Activated CD4-positive, alpha-beta T cell treated with anti-CD3 and anti-CD28 coated beads, Interleukin-2, Interleukin-6, amounts not matched to agents 100 ng/mL and 50 ng/mL, durations not matched to agents 16 hours and 8 hours (primary cell): ENCODE measurements at regions not wholly inside any gene's neighbourhood (a gene's known extent, or its start where the extent isn't known, plus 50 kb on each side); places are given as distances from the start of the nearest gene placed in this dataset.

Experiments
- DNase-seq: peaks from one replicate; pipeline ENCODE4 v3.0.0-alpha.2; 2020

GRCh38 chr2:128439791-128440665 lies 121.4 kb upstream of the HS6ST1 start:
- no peak for DNase-seq

- no peak for DNase-seq
Observed at GRCh38 chr2:128440666-128441340, 122.1 kb upstream of the HS6ST1 start.

GRCh38 chr2:128441341-128442052 lies 122.8 kb upstream of the HS6ST1 start:
- no peak for DNase-seq

- DNase-seq: no peak
Observed at GRCh38 chr2:128442053-128442751, 123.5 kb upstream of the HS6ST1 start.

- no peak for DNase-seq
Observed at GRCh38 chr2:128442891-128443302, 124.2 kb upstream of the HS6ST1 start.

GRCh38 chr2:128444121-128444771 lies 125.6 kb upstream of the HS6ST1 start:
- no peak for DNase-seq

- no peak for DNase-seq
Observed at GRCh38 chr2:128444816-128445522, 126.3 kb upstream of the HS6ST1 start.

- no peak for DNase-seq
Observed at GRCh38 chr2:128445523-128445900, 126.8 kb upstream of the HS6ST1 start.

- no peak for DNase-seq
Observed at GRCh38 chr2:128446049-128446873, 127.6 kb upstream of the HS6ST1 start.

GRCh38 chr2:128446874-128447537 lies 128.3 kb upstream of the HS6ST1 start:
- DNase-seq: no peak

- no peak for DNase-seq
Observed at GRCh38 chr2:128447538-128447995, 128.9 kb upstream of the HS6ST1 start.

GRCh38 chr2:128448331-128449225 lies 129.9 kb upstream of the HS6ST1 start:
- DNase-seq: no peak

GRCh38 chr2:128449226-128450061 lies 130.8 kb upstream of the HS6ST1 start:
- DNase-seq: no peak

GRCh38 chr2:128450211-128451024 lies 131.8 kb upstream of the HS6ST1 start:
- DNase-seq: no peak

GRCh38 chr2:128451084-128452023 lies 132.7 kb upstream of the HS6ST1 start:
- no peak for DNase-seq

GRCh38 chr2:128452024-128452411 lies 133.3 kb upstream of the HS6ST1 start:
- DNase-seq: no peak
